ENCODE measurements at regions not wholly inside any gene's neighbourhood (a gene's known extent, or its start where the extent isn't known, plus 50 kb on each side); places are given as distances from the start of the nearest gene placed in this dataset.
A peak's percentile ranks its signal among the peaks of the same experiment; 100 is the strongest.

DNA sequence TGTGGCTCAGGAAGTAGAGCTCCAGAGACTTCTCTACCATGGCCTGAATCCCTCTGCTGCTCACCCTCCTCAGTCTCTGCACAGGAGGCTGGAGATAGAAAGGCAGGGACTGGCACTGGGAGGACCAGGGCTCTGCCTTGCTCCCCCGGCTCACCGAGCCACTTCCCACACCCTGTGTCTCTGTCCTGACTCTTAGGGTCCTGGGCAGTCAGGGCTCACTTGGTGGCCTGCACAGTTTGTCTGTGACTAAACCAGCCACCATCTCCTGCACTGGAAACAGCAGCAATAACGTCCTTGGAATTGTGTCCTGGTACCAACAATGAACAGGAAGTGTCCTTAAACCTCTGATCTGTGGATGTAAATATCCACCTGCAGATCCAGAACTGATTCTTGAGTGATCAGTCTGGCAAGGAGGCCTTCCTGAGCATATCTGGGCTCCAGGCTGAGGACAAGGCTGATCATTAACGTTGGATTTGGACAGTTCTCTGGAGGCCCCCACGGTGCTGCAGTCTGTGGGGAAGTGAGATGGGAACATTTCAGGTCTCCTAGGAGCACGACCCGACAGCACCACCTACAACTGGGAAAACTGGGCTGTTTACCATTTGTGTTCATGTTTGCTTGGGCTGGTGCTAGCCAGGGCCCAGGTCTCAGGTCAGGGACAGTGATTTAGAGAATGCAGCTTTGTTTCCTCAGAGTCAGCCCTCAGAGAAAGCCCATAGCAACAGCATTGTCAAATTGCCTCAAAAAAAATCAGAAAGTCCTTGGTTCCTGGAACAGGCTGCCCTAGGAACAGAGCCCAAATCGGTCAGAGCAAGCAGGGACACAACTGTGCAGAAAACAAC is 82.5 kb downstream of the ZNF280B start (continued):
- TF ChIP-seq, protein P1, sequence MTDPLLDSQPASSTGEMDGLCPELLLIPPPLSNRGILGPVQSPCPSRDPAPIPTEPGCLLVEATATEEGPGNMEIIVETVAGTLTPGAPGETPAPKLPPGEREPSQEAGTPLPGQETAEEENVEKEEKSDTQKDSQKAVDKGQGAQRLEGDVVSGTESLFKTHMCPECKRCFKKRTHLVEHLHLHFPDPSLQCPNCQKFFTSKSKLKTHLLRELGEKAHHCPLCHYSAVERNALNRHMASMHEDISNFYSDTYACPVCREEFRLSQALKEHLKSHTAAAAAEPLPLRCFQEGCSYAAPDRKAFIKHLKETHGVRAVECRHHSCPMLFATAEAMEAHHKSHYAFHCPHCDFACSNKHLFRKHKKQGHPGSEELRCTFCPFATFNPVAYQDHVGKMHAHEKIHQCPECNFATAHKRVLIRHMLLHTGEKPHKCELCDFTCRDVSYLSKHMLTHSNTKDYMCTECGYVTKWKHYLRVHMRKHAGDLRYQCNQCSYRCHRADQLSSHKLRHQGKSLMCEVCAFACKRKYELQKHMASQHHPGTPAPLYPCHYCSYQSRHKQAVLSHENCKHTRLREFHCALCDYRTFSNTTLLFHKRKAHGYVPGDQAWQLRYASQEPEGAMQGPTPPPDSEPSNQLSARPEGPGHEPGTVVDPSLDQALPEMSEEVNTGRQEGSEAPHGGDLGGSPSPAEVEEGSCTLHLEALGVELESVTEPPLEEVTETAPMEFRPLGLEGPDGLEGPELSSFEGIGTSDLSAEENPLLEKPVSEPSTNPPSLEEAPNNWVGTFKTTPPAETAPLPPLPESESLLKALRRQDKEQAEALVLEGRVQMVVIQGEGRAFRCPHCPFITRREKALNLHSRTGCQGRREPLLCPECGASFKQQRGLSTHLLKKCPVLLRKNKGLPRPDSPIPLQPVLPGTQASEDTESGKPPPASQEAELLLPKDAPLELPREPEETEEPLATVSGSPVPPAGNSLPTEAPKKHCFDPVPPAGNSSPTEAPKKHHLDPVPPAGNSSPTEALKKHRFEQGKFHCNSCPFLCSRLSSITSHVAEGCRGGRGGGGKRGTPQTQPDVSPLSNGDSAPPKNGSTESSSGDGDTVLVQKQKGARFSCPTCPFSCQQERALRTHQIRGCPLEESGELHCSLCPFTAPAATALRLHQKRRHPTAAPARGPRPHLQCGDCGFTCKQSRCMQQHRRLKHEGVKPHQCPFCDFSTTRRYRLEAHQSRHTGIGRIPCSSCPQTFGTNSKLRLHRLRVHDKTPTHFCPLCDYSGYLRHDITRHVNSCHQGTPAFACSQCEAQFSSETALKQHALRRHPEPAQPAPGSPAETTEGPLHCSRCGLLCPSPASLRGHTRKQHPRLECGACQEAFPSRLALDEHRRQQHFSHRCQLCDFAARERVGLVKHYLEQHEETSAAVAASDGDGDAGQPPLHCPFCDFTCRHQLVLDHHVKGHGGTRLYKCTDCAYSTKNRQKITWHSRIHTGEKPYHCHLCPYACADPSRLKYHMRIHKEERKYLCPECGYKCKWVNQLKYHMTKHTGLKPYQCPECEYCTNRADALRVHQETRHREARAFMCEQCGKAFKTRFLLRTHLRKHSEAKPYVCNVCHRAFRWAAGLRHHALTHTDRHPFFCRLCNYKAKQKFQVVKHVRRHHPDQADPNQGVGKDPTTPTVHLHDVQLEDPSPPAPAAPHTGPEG (CRISPR knock-in tag; IDR thresholded peaks at IDR 0.05) = no peak; the same call in 1 of the 2 replicates
- TF ChIP-seq HNRNPL (IDR thresholded peaks at IDR 0.05; ENCODE audit: low read depth, low read length) (no peak), SRSF9 (IDR thresholded peaks at IDR 0.05; ENCODE audit: borderline replicate concordance, insufficient read depth, low read depth, low read length, poor library complexity, severe bottlenecking) (no peak), ZNF644 (CRISPR knock-in tag; IDR thresholded peaks at IDR 0.05; ENCODE audit: low read depth) (no peak), NR1H2 (CRISPR knock-in tag; IDR thresholded peaks at IDR 0.05; ENCODE audit: borderline replicate concordance, low read depth) (no peak; the same call in 1 of the 2 replicates), CCAR2 (optimal IDR thresholded peaks at IDR 0.05; ENCODE audit: low read depth, low read length) (no peak), IRF1 (CRISPR knock-in tag; IDR thresholded peaks at IDR 0.05; ENCODE audit: low read depth) (no peak), PPARG (CRISPR knock-in tag; conservative IDR thresholded peaks at IDR 0.05) (no peak; the same call in 1 of the 2 replicates), NCOA2 (CRISPR knock-in tag; IDR thresholded peaks at IDR 0.05) (peak; percentile 85), HNRNPUL1 (IDR thresholded peaks at IDR 0.05; ENCODE audit: low read depth, low read length) (no peak), FOXM1 (CRISPR knock-in tag; IDR thresholded peaks at IDR 0.05) (no peak), ZNF563 (CRISPR knock-in tag; IDR thresholded peaks at IDR 0.05) (no peak), ZNF121 (CRISPR knock-in tag; IDR thresholded peaks at IDR 0.05) (0 out of 2 replicates have a peak, but pooled peaks have one; percentile 15), HNF4G (IDR thresholded peaks at IDR 0.05; ENCODE audit: borderline replicate concordance, low read depth, low read length) (no peak), HNF4G (CRISPR knock-in tag; IDR thresholded peaks at IDR 0.05; ENCODE audit: borderline replicate concordance, low read depth) (peak; percentile 15; the same call in 1 of the 2 replicates), ZNF766 (CRISPR knock-in tag; IDR thresholded peaks at IDR 0.05; ENCODE audit: borderline replicate concordance) (0 out of 2 replicates have a peak, but pooled peaks have one; percentile 40), SYNCRIP (IDR thresholded peaks at IDR 0.05; ENCODE audit: insufficient read depth, low read depth, low read length) (no peak)
- TF ChIP-seq, protein P2, sequence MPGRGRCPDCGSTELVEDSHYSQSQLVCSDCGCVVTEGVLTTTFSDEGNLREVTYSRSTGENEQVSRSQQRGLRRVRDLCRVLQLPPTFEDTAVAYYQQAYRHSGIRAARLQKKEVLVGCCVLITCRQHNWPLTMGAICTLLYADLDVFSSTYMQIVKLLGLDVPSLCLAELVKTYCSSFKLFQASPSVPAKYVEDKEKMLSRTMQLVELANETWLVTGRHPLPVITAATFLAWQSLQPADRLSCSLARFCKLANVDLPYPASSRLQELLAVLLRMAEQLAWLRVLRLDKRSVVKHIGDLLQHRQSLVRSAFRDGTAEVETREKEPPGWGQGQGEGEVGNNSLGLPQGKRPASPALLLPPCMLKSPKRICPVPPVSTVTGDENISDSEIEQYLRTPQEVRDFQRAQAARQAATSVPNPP (CRISPR knock-in tag; IDR thresholded peaks at IDR 0.05) = no peak
- TF ChIP-seq, protein P3, sequence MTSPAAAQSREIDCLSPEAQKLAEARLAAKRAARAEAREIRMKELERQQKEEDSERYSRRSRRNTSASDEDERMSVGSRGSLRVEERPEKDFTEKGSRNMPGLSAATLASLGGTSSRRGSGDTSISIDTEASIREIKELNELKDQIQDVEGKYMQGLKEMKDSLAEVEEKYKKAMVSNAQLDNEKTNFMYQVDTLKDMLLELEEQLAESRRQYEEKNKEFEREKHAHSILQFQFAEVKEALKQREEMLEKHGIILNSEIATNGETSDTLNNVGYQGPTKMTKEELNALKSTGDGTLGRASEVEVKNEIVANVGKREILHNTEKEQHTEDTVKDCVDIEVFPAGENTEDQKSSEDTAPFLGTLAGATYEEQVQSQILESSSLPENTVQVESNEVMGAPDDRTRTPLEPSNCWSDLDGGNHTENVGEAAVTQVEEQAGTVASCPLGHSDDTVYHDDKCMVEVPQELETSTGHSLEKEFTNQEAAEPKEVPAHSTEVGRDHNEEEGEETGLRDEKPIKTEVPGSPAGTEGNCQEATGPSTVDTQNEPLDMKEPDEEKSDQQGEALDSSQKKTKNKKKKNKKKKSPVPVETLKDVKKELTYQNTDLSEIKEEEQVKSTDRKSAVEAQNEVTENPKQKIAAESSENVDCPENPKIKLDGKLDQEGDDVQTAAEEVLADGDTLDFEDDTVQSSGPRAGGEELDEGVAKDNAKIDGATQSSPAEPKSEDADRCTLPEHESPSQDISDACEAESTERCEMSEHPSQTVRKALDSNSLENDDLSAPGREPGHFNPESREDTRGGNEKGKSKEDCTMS (CRISPR knock-in tag; conservative IDR thresholded peaks at IDR 0.05) = no peak

Measured in HepG2 (cell line).